OCI-LY1 (cell line): ENCODE measurements at regions not wholly inside any gene's neighbourhood (a gene's known extent, or its start where the extent isn't known, plus 50 kb on each side); places are given as distances from the start of the nearest gene placed in this dataset.

Source experiments
- H2AFZ ChIP-seq: fragments of 200-600 bp; sonication (generic), shearing (Covaris generic); 2 replicates; pipeline ENCODE4 v1.6.0; 2014; ENCODE audit warnings: antibody characterized with exemption, mild to moderate bottlenecking, low read length
- H3F3A ChIP-seq: fragments of 200-600 bp; sonication (generic), shearing (Covaris generic); 2 replicates; pipeline ENCODE4 v1.6.0; 2014; ENCODE audit warnings: mild to moderate bottlenecking, antibody characterized with exemption, low read length, moderate library complexity; ENCODE audit not compliant: insufficient read depth
- H3K27ac ChIP-seq: fragments of 200-600 bp; sonication (generic); 2 replicates; pipeline ENCODE4 v1.5.1; 2014; ENCODE audit warnings: low read length, mixed run types, mild to moderate bottlenecking, low read depth; ENCODE audit not compliant: poor library complexity, severe bottlenecking
- H3K27me3 ChIP-seq: fragments of 200-600 bp; sonication (generic); 2 replicates; pipeline ENCODE4 v1.6.0; 2014; ENCODE audit warnings: antibody characterized with exemption, mild to moderate bottlenecking, low read length, moderate library complexity; ENCODE audit not compliant: insufficient read depth
- H3K36me3 ChIP-seq: fragments of 200-600 bp; sonication (generic); 2 replicates; pipeline ENCODE4 v1.6.1; 2014; ENCODE audit warnings: mild to moderate bottlenecking, antibody characterized with exemption, low read length, moderate library complexity, mixed read lengths; ENCODE audit not compliant: insufficient read depth
- H3K4me1 ChIP-seq: fragments of 200-600 bp; sonication (generic); 2 replicates; pipeline ENCODE4 v1.5.1; 2014; ENCODE audit warnings: mild to moderate bottlenecking, low read length, moderate library complexity; ENCODE audit not compliant: insufficient read depth, severe bottlenecking
- H3K4me2 ChIP-seq: fragments of 200-600 bp; sonication (generic), shearing (Covaris generic); 2 replicates; pipeline ENCODE4 v1.6.1; 2014; ENCODE audit warnings: low read length
- H3K4me3 ChIP-seq: fragments of 200-600 bp; sonication (generic); 2 replicates; pipeline ENCODE4 v1.5.1; 2014; ENCODE audit warnings: low read length, low read depth, mild to moderate bottlenecking, mixed read lengths; ENCODE audit not compliant: poor library complexity, severe bottlenecking
- H3K79me2 ChIP-seq: fragments of 200-600 bp; shearing (Covaris generic); 2 replicates; pipeline ENCODE4 v1.6.1; 2016; ENCODE audit warnings: mixed run types, low read length, mixed read lengths; ENCODE audit not compliant: insufficient read depth
- H3K9ac ChIP-seq: fragments of 200-600 bp; sonication (generic), shearing (Covaris generic); 2 replicates; pipeline ENCODE4 v1.6.1; 2014; ENCODE audit warnings: mild to moderate bottlenecking, low read length, mixed read lengths
- H3K9me2 ChIP-seq: fragments of 200-600 bp; sonication (generic), shearing (Covaris generic); 2 replicates; pipeline ENCODE4 v1.6.1; 2014; ENCODE audit warnings: low read depth, mild to moderate bottlenecking, low read length, mixed read lengths
- H3K9me3 ChIP-seq: fragments of 200-600 bp; shearing (Covaris generic); 2 replicates; pipeline ENCODE4 v1.6.1; 2014; ENCODE audit warnings: low read length, mixed read lengths
- H4K20me1 ChIP-seq: fragments of 200-600 bp; sonication (generic), shearing (Covaris generic); 2 replicates; pipeline ENCODE4 v1.6.0; 2016; ENCODE audit warnings: mild to moderate bottlenecking, low read length; ENCODE audit not compliant: insufficient read depth
- CTCF ChIP-seq: fragments of 200-600 bp; sonication (generic), shearing (Covaris generic); IDR thresholded peaks from 2 replicates; pipeline ENCODE4 v1.5.1; 2017; ENCODE audit warnings: mild to moderate bottlenecking, antibody characterized with exemption, low read length, moderate library complexity, mixed read lengths
- EZH2 ChIP-seq: fragments of 200-600 bp; sonication (generic), shearing (Covaris generic); IDR thresholded peaks from 2 replicates; pipeline ENCODE4 v1.8.0; 2017; ENCODE audit warnings: borderline replicate concordance, mixed run types, mild to moderate bottlenecking, antibody characterized with exemption, low read length, moderate library complexity, mixed read lengths

GRCh38 chr2:238510911-238511613 lies 84.3 kb downstream of the ASB1 start:
- no peak overlapping the region for H3K4me2 ChIP-seq
- peaks cover 4% of the 10 kb centered on the region; the same call in 1 of the 2 replicates for H3K27me3 ChIP-seq
- H2AFZ ChIP-seq = no peak overlapping the region

GRCh38 chr2:238511614-238511950 lies 84.9 kb downstream of the ASB1 start:
- TF ChIP-seq EZH2 (no peak), CTCF (no peak)
- H3K9ac ChIP-seq = no peak overlapping the region
- peaks cover 4% of the 10 kb centered on the region; the same call in 1 of the 2 replicates for H3K27me3 ChIP-seq

More at GRCh38 chr2:238510911-238511613, 84.3 kb downstream of the ASB1 start:
- Histone ChIP-seq H3K79me2 (no peaks in the 10 kb centered on the region), H3K4me3 (no peak overlapping the region), H3K9me2 (no peaks in the 10 kb centered on the region), H3F3A (no peaks in the 10 kb centered on the region), H3K4me1 (no peaks in the 10 kb centered on the region), H4K20me1 (no peaks in the 10 kb centered on the region), H3K9ac (no peak overlapping the region), H3K9me3 (no peaks in the 10 kb centered on the region), H3K27ac (no peak overlapping the region), H3K36me3 (no peaks in the 10 kb centered on the region)
- TF ChIP-seq CTCF (no peak), EZH2 (no peak)

DNA sequence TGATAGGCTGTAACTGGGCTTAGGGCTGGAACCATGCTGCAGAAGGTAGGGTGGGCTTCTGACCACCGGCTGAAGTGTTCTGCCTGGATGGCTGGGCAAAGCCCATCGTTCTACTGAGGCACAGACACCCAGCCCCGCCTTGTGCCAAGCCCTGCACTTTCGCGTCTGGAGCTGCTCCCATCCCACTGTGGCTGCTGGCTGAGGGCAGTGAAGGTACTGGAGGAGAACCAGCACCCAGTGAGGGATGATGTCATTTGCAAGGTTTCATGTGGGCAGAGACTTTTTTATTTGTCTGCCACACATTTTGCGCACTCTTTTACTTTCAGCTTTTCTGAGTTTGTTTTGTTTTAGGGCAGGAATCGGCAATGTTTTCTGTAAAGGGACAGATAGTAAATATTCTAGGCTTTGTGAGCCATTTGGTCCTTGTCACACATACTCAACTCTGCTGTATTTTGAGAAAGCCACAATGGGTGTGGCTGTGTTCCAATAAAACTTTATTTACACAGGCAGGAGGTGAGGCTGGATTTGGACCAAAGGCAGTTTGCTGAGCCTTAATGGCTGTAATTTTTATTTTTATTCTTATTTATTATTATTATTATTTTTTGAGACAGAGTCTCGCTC lies 85.6 kb downstream of the ASB1 start:
- Histone ChIP-seq H4K20me1 (no peaks in the 10 kb centered on the region), H3K4me2 (no peak overlapping the region)
- TF ChIP-seq CTCF (no peak), EZH2 (no peak)

More at GRCh38 chr2:238511614-238511950, 84.9 kb downstream of the ASB1 start:
- Histone ChIP-seq H3K9me2 (no peaks in the 10 kb centered on the region), H4K20me1 (no peaks in the 10 kb centered on the region), H3K27ac (no peak overlapping the region), H3K79me2 (no peaks in the 10 kb centered on the region), H2AFZ (no peak overlapping the region), H3F3A (no peaks in the 10 kb centered on the region), H3K4me1 (no peaks in the 10 kb centered on the region), H3K4me3 (no peak overlapping the region), H3K9me3 (no peaks in the 10 kb centered on the region), H3K4me2 (no peak overlapping the region), H3K36me3 (no peaks in the 10 kb centered on the region)

More for the DNA sequence above, 85.6 kb downstream of the ASB1 start:
- no peak overlapping the region for H3K4me3 ChIP-seq
- no peaks in the 10 kb centered on the region for H3K79me2 ChIP-seq
- no peak overlapping the region for H3K9ac ChIP-seq
- H3K36me3 ChIP-seq = no peaks in the 10 kb centered on the region
- H3K9me3 ChIP-seq = no peaks in the 10 kb centered on the region
- no peaks in the 10 kb centered on the region for H3K9me2 ChIP-seq
- H2AFZ ChIP-seq = no peak overlapping the region
- H3F3A ChIP-seq = no peaks in the 10 kb centered on the region
- no peak overlapping the region for H3K27ac ChIP-seq
- no peaks in the 10 kb centered on the region for H3K4me1 ChIP-seq
- H3K27me3 ChIP-seq = peaks cover 4% of the 10 kb centered on the region; the same call in 1 of the 2 replicates
